HK-2 (cell line): ENCODE measurements at regions not wholly inside any gene's neighbourhood (a gene's known extent, or its start where the extent isn't known, plus 50 kb on each side); places are given as distances from the start of the nearest gene placed in this dataset.
A peak's percentile ranks its signal among the peaks of the same experiment; 100 is the strongest.

Experiments used
- DNase-seq: peaks from one replicate; pipeline ENCODE4 v3.0.0-alpha.2; 2018; ENCODE audit not compliant: unreplicated experiment

DNA sequence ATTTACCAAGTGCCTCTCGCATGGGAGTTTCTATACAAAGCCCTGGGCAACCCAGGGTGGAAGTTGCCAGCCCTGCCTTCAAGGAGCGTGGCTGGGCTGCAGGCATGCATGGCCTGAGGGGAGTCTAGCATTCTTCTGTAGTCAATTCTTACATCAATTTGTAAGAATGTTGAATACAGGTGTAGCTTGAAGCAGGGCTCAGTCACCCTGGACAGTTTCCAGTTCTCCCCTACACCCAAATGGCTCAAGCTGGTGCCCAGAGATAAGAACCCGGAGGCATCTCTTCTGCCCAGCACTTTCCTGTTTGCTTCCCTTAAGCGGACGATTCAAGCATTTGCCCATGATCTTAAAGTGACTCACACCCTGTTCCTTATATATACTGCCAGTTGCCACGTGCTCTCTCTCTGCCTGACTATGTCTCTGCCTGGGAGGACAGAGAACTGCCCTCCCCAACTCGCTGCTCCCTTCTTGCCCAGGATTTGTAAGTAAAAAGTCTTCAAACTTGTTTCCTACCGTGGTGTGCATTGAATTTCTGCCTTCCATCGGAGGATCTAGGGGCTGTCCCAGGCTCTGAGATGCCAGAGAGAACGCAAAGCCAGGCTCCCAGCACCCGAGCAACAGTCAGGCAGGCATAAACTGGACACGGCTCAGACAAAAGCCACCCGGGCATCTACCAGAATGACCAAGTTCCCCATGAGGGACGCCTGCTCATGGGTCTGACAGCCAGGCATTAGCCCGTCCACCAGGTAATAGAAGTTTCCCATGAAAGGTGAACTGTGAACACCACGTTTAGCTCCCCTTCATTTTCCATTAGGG is 50.9 kb upstream of the AJAP1 start:
- DNase-seq: peak; percentile 6
